GM23338 (cell line): ENCODE measurements at regions not wholly inside any gene's neighbourhood (a gene's known extent, or its start where the extent isn't known, plus 50 kb on each side); places are given as distances from the start of the nearest gene placed in this dataset.

Experiments
- CREB1 ChIP-seq: fragments of 250-450 bp; sonication (Bioruptor Pico); IDR thresholded peaks from 2 replicates; pipeline ENCODE4 v1.5.0; 2020; ENCODE audit warnings: low read depth, mild to moderate bottlenecking, moderate library complexity
- EZH2 ChIP-seq: fragments of 200-600 bp; sonication (generic); IDR thresholded peaks from one replicate; pipeline ENCODE4 v1.8.0; 2017; ENCODE audit warnings: antibody characterized with exemption, mild to moderate bottlenecking, low read depth; ENCODE audit not compliant: unreplicated experiment
- EZH2phosphoT487 ChIP-seq: fragments of 200-600 bp; sonication (generic); IDR thresholded peaks from one replicate; pipeline ENCODE4 v1.8.1; 2018; ENCODE audit warnings: antibody characterized with exemption; ENCODE audit not compliant: unreplicated experiment
- JUNB ChIP-seq: IDR thresholded peaks from one replicate; pipeline ENCODE4 v1.6.1; 2016; ENCODE audit warnings: antibody characterized with exemption; ENCODE audit not compliant: unreplicated experiment
- NANOG ChIP-seq: IDR thresholded peaks from 2 replicates; pipeline ENCODE4 v1.6.1; 2016; ENCODE audit warnings: antibody characterized with exemption, borderline replicate concordance
- POLR2AphosphoS5 ChIP-seq: IDR thresholded peaks from 2 replicates; pipeline ENCODE4 v1.6.1; 2016; ENCODE audit warnings: antibody characterized with exemption, low read depth
- STAT1 ChIP-seq: IDR thresholded peaks from one replicate; pipeline ENCODE4 v1.6.1; 2016; ENCODE audit warnings: antibody characterized with exemption; ENCODE audit not compliant: unreplicated experiment
- ZNF114 ChIP-seq: fragments of 250-450 bp; sonication (Bioruptor Pico); IDR thresholded peaks from 2 replicates; pipeline ENCODE4 v1.5.0; 2020; ENCODE audit warnings: mild to moderate bottlenecking, moderate library complexity
- ZNF331 ChIP-seq: fragments of 250-450 bp; sonication (Bioruptor Pico); IDR thresholded peaks from 2 replicates; pipeline ENCODE4 v1.5.0; 2020; ENCODE audit warnings: low read depth, mild to moderate bottlenecking, moderate library complexity
- TF ChIP-seq, protein P1 (sequence below), 2 experiments: fragments of 200-600 bp in 1 of 2; sonication (generic) in 1 of 2; conservative IDR thresholded peaks; 2 replicates each; pipeline versions ENCODE4 v1.5.1 to v1.6.1; 2016 to 2017; ENCODE audit warnings: antibody characterized with exemption in 2 of 2, low read depth in 2 of 2, mild to moderate bottlenecking in 2 of 2, moderate library complexity in 1 of 2
- TF ChIP-seq, protein P2 (sequence below): IDR thresholded peaks from one replicate; pipeline ENCODE4 v1.6.1; 2018; ENCODE audit warnings: antibody characterized with exemption; ENCODE audit not compliant: unreplicated experiment
- TF ChIP-seq, protein P3 (sequence below): IDR thresholded peaks from 2 replicates; pipeline ENCODE4 v1.6.1; 2016; ENCODE audit warnings: antibody characterized with exemption
- TF ChIP-seq, protein P4 (sequence below): fragments of 250-450 bp; sonication (Bioruptor Pico); IDR thresholded peaks from 2 replicates; pipeline ENCODE4 v1.5.0; 2020; ENCODE audit warnings: mild to moderate bottlenecking, moderate library complexity

DNA sequence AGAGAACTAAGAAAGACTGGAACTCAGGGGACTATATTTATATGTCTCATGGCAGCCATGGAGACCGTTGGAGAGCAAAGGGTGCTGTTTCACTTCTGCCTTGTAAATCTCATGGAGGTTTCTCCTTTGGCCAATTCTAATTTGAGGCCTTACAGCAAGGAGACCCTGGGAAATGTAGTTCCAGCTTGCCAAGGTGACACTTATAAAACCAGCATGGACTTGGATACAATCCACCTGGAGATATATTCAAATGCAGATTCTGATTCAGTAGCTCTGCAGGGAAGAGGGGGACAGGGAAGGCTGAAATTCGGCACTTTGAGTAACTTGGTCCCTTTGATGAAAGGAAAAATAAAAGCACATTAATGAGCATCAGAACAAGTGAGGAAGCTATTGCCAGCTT, 90.0 kb downstream of the OXGR1 start:
- TF ChIP-seq, protein P1, sequence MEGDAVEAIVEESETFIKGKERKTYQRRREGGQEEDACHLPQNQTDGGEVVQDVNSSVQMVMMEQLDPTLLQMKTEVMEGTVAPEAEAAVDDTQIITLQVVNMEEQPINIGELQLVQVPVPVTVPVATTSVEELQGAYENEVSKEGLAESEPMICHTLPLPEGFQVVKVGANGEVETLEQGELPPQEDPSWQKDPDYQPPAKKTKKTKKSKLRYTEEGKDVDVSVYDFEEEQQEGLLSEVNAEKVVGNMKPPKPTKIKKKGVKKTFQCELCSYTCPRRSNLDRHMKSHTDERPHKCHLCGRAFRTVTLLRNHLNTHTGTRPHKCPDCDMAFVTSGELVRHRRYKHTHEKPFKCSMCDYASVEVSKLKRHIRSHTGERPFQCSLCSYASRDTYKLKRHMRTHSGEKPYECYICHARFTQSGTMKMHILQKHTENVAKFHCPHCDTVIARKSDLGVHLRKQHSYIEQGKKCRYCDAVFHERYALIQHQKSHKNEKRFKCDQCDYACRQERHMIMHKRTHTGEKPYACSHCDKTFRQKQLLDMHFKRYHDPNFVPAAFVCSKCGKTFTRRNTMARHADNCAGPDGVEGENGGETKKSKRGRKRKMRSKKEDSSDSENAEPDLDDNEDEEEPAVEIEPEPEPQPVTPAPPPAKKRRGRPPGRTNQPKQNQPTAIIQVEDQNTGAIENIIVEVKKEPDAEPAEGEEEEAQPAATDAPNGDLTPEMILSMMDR (conservative IDR thresholded peaks at IDR 0.05; ENCODE audit: low read depth in 2 of 2), result no peak
- no peak for TF ChIP-seq CREB1
- TF ChIP-seq EZH2, result no peak
- TF ChIP-seq POLR2AphosphoS5, result no peak
- TF ChIP-seq, protein P2, sequence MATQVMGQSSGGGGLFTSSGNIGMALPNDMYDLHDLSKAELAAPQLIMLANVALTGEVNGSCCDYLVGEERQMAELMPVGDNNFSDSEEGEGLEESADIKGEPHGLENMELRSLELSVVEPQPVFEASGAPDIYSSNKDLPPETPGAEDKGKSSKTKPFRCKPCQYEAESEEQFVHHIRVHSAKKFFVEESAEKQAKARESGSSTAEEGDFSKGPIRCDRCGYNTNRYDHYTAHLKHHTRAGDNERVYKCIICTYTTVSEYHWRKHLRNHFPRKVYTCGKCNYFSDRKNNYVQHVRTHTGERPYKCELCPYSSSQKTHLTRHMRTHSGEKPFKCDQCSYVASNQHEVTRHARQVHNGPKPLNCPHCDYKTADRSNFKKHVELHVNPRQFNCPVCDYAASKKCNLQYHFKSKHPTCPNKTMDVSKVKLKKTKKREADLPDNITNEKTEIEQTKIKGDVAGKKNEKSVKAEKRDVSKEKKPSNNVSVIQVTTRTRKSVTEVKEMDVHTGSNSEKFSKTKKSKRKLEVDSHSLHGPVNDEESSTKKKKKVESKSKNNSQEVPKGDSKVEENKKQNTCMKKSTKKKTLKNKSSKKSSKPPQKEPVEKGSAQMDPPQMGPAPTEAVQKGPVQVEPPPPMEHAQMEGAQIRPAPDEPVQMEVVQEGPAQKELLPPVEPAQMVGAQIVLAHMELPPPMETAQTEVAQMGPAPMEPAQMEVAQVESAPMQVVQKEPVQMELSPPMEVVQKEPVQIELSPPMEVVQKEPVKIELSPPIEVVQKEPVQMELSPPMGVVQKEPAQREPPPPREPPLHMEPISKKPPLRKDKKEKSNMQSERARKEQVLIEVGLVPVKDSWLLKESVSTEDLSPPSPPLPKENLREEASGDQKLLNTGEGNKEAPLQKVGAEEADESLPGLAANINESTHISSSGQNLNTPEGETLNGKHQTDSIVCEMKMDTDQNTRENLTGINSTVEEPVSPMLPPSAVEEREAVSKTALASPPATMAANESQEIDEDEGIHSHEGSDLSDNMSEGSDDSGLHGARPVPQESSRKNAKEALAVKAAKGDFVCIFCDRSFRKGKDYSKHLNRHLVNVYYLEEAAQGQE, result no peak
- no peak for TF ChIP-seq EZH2phosphoT487
- TF ChIP-seq, protein P3, sequence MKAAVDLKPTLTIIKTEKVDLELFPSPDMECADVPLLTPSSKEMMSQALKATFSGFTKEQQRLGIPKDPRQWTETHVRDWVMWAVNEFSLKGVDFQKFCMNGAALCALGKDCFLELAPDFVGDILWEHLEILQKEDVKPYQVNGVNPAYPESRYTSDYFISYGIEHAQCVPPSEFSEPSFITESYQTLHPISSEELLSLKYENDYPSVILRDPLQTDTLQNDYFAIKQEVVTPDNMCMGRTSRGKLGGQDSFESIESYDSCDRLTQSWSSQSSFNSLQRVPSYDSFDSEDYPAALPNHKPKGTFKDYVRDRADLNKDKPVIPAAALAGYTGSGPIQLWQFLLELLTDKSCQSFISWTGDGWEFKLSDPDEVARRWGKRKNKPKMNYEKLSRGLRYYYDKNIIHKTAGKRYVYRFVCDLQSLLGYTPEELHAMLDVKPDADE, result no peak
- no peak for TF ChIP-seq ZNF331 (CRISPR knock-in tag)
- TF ChIP-seq JUNB, result no peak
- TF ChIP-seq, protein P4, sequence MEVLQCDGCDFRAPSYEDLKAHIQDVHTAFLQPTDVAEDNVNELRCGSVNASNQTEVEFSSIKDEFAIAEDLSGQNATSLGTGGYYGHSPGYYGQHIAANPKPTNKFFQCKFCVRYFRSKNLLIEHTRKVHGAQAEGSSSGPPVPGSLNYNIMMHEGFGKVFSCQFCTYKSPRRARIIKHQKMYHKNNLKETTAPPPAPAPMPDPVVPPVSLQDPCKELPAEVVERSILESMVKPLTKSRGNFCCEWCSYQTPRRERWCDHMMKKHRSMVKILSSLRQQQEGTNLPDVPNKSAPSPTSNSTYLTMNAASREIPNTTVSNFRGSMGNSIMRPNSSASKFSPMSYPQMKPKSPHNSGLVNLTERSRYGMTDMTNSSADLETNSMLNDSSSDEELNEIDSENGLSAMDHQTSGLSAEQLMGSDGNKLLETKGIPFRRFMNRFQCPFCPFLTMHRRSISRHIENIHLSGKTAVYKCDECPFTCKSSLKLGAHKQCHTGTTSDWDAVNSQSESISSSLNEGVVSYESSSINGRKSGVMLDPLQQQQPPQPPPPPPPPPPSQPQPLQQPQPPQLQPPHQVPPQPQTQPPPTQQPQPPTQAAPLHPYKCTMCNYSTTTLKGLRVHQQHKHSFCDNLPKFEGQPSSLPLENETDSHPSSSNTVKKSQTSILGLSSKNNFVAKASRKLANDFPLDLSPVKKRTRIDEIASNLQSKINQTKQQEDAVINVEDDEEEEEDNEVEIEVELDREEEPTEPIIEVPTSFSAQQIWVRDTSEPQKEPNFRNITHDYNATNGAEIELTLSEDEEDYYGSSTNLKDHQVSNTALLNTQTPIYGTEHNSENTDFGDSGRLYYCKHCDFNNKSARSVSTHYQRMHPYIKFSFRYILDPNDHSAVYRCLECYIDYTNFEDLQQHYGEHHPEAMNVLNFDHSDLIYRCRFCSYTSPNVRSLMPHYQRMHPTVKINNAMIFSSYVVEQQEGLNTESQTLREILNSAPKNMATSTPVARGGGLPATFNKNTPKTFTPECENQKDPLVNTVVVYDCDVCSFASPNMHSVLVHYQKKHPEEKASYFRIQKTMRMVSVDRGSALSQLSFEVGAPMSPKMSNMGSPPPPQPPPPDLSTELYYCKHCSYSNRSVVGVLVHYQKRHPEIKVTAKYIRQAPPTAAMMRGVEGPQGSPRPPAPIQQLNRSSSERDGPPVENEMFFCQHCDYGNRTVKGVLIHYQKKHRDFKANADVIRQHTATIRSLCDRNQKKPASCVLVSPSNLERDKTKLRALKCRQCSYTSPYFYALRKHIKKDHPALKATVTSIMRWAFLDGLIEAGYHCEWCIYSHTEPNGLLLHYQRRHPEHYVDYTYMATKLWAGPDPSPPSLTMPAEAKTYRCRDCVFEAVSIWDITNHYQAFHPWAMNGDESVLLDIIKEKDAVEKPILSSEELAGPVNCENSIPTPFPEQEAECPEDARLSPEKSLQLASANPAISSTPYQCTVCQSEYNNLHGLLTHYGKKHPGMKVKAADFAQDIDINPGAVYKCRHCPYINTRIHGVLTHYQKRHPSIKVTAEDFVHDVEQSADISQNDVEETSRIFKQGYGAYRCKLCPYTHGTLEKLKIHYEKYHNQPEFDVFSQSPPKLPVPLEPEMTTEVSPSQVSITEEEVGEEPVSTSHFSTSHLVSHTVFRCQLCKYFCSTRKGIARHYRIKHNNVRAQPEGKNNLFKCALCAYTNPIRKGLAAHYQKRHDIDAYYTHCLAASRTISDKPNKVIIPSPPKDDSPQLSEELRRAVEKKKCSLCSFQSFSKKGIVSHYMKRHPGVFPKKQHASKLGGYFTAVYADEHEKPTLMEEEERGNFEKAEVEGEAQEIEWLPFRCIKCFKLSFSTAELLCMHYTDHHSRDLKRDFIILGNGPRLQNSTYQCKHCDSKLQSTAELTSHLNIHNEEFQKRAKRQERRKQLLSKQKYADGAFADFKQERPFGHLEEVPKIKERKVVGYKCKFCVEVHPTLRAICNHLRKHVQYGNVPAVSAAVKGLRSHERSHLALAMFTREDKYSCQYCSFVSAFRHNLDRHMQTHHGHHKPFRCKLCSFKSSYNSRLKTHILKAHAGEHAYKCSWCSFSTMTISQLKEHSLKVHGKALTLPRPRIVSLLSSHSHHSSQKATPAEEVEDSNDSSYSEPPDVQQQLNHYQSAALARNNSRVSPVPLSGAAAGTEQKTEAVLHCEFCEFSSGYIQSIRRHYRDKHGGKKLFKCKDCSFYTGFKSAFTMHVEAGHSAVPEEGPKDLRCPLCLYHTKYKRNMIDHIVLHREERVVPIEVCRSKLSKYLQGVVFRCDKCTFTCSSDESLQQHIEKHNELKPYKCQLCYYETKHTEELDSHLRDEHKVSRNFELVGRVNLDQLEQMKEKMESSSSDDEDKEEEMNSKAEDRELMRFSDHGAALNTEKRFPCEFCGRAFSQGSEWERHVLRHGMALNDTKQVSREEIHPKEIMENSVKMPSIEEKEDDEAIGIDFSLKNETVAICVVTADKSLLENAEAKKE (CRISPR knock-in tag), result 0 out of 2 replicates have a peak, but pooled peaks have one; percentile 21
- TF ChIP-seq ZNF114 (CRISPR knock-in tag), result no peak
- TF ChIP-seq STAT1, result no peak
- TF ChIP-seq NANOG, result no peak
